OCI-LY3 (cell line): ENCODE measurements at regions not wholly inside any gene's neighbourhood (a gene's known extent, or its start where the extent isn't known, plus 50 kb on each side); places are given as distances from the start of the nearest gene placed in this dataset.

Experiments used
- EZH2phosphoT487 ChIP-seq: fragments of 200-600 bp; shearing (Covaris generic); IDR thresholded peaks from 2 replicates; pipeline ENCODE4 v1.6.1; 2018; ENCODE audit warnings: antibody characterized with exemption, mixed run types, low read depth
- TF ChIP-seq, protein P1 (sequence below): fragments of 200-600, 300-600 bp; sonication (generic); IDR thresholded peaks from 2 replicates; pipeline ENCODE4 v1.5.1; 2014; ENCODE audit warnings: antibody characterized with exemption, low read length, low read depth

DNA sequence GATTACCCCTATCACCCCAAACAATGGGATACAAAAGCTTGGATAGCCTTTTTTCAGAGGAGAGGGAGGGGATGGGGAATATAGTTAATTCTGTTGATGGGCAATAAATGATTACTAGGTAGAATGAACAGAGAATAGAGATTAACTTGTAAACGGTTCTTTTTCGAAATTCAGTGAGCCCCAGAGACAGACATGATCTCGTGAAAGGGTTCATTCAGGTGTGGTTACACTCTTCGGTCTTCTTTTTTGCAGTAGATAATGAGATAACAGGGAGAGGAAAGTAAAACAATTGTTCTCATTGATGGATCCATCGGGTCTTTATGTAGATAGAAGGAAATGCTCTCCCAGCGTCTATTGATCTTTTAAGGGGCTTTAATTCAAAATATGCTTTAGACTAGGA lies 69.3 kb upstream of the RASSF8 start:
- TF ChIP-seq, protein P1, sequence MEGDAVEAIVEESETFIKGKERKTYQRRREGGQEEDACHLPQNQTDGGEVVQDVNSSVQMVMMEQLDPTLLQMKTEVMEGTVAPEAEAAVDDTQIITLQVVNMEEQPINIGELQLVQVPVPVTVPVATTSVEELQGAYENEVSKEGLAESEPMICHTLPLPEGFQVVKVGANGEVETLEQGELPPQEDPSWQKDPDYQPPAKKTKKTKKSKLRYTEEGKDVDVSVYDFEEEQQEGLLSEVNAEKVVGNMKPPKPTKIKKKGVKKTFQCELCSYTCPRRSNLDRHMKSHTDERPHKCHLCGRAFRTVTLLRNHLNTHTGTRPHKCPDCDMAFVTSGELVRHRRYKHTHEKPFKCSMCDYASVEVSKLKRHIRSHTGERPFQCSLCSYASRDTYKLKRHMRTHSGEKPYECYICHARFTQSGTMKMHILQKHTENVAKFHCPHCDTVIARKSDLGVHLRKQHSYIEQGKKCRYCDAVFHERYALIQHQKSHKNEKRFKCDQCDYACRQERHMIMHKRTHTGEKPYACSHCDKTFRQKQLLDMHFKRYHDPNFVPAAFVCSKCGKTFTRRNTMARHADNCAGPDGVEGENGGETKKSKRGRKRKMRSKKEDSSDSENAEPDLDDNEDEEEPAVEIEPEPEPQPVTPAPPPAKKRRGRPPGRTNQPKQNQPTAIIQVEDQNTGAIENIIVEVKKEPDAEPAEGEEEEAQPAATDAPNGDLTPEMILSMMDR = no peak
- no peak for TF ChIP-seq EZH2phosphoT487
